Upper lobe of left lung (tissue), 4 donors: ENCODE measurements at regions not wholly inside any gene's neighbourhood (a gene's known extent, or its start where the extent isn't known, plus 50 kb on each side); places are given as distances from the start of the nearest gene placed in this dataset.

Source experiments
- CTCF ChIP-seq, 6 experiments: fragments of 450-650 bp in 4 of 6; fragments of 200-600 bp in 2 of 6; sonication (generic) in 2 of 6; IDR thresholded peaks; one replicate each; pipeline ENCODE4 v1.5.1; 2016 to 2019; ENCODE audit warnings: antibody characterized with exemption in 6 of 6
- POLR2A ChIP-seq, 4 donors: fragments of 450-650 bp; IDR thresholded peaks; one replicate each; pipeline ENCODE4 v1.5.1; 2016 to 2017; ENCODE audit warnings: antibody characterized with exemption in 4 of 4, mild to moderate bottlenecking in 2 of 4

DNA sequence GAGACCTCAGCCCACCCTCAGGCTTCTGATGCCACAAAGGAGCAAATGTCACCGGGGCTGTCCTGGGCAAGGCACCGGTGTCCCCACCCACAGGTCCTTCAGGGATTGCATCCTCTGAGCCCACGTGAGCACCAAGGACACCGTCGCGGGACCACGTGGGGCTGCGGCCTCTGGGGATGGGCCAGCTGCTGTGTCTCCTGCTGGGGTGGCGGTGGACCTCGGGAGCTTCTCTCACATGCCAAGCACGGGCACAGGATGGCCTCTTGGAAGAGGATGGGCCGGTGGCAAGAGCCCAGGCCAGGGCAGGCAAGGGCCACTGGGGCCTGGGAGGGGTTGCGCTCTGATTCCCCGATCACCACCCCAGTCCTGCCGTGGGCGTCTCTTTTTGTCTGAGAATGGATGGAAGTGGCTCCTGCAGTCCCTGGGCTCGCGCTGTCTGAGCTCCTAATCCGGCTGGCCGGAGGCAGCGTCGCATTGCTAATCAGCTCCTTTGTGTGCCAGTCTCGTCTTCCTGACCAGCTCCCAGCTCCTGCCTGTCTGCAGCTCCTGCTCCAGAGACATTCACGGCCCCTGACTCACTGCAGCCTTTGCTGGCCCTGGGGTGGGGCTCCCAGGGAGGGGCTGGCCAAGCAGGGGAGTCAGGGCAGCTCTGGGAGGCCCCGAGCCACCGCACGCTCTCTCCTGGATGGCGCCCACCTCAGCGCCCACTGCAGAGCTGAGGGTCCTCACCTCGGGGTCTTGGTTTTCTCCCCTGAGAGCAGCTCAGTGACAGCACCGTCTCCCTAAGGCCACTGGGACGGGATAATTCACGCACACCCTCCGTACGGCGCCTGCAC is 146.7 kb downstream of the CTTN start:
- TF ChIP-seq CTCF (IDR thresholded peaks at IDR 0.05) = no peak
- TF ChIP-seq POLR2A (IDR thresholded peaks at IDR 0.05) = no peak
